HG03108 (cell line): ENCODE measurements at regions not wholly inside any gene's neighbourhood (a gene's known extent, or its start where the extent isn't known, plus 50 kb on each side); places are given as distances from the start of the nearest gene placed in this dataset.
A peak's percentile ranks its signal among the peaks of the same experiment; 100 is the strongest.
"Not testable (repeated sequence)": the region's sequence is repeated elsewhere in the genome, so short reads cannot be mapped to it uniquely, and the experiment has no call there.

Source experiments
- ATAC-seq: cut with Tn5 transposase; IDR thresholded peaks from one replicate; pipeline ENCODE4 v1.9.1; 2021; ENCODE audit warnings: moderate library complexity; ENCODE audit not compliant: unreplicated experiment

DNA sequence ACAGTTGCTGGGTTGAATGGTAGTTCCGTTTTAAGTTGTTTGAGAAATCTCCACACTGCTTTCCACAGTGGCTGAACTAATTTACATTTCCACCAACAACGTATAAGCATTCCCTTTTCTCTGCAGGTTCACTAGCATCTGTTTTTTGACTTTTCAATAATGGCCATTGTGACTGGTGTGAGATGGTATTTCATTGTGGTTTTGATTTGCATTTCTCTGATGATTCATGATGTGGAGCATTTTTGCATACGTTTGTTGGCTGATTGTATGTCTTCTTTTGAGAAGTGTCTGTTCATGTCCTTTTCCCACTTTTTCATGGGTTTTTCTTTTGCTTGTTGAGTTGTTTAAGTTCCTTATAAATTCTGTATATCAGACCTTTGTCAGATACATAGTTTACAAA, 150.2 kb upstream of the MAP3K1 start:
- ATAC-seq = not testable (repeated sequence)

DNA sequence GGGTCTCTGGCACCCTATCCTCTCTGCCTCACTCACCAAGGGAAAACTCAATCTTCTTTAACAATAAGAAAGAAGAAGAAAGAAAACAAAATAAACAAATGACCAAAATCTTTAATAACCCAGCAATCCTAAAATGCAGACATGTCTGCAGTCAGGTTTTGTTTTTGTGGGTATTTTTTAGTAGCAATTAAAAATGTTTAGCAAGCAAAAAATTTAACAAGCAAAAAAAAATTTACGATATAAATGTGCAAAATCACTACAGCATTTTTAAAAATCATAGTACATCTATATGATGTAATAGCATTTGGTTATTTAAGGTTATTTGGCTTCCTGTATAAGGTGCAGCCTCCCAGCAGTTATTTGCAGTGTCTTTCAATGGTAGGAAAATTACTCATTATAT, 151.3 kb upstream of the MAP3K1 start:
- no peak for ATAC-seq

DNA sequence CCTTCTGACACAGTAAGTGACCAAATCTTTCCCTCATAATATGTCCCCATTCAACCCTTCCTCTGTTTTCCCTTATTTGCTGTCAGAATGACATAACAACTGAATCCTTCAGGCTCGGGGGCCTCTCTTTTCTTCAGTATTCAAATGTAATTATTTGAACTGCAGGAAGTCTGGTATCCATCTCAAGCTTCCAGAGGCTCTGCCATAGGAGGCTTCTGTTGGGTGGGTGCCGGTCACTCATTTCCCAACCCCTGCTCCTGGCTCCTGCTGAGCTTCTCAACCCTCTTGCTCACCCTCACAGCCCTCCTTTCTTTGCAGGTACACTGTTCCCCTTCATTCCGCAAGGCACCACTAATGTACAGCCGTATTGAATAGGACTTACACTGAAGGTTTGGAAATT, 151.8 kb upstream of the MAP3K1 start:
- ATAC-seq = no peak

DNA sequence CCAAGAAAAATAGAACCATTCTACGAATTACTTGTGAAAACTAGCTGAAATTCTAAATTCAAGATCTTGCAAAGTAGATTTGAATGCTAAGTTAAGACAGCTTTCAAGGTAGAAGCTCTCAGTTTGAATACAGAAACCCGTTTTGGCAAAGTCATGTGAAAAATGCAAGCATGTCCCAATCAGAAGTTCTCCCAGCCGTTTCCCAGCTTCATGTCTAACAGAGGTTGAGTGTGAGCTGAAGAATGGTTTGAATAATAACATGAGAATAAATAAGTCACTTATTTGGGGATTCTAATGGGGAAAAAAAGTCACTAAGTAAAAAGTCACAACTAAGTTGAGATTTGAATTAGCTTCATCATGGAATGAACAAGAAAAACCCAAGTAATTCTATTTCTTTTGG, 152.5 kb upstream of the MAP3K1 start:
- ATAC-seq = no peak

DNA sequence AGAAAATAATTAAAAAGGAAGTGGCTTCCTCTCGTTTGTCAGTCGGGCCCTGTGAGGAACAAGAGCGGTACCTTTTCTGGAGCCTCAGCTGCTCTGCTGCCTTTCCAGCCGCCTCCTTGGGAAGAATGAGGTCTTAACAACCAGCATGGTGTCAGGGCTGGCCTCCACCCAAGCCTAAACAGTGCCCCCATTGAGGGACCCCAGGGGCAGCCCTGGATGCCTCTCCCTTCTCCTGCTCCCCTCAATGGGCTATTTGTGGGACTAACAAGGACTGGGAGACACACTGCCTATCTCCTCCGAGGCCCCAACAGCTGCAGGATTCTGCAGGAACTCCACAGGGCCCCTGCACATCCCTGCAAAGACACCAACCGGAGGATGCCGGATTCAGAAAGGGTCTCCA, 155.4 kb upstream of the MAP3K1 start:
- no peak for ATAC-seq

DNA sequence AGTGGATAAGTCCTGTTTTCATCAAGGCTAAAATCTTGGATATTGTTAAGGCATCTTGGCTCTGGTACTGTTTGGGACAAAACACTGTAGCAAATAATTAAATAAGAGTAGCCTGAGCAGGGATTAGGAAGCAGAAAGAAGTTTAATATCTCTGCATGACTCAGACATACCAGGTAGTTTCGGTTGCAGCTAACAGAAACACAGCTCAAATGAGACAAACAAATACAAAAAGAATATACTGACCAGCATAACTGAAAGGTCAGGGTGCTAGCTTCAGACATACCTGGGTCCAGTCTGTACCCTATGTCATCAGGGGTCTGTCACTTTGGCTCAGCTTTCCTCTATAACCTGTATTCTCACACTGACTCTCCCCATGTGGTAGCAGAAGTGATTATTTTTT, 156.4 kb upstream of the MAP3K1 start:
- ATAC-seq = no peak

DNA sequence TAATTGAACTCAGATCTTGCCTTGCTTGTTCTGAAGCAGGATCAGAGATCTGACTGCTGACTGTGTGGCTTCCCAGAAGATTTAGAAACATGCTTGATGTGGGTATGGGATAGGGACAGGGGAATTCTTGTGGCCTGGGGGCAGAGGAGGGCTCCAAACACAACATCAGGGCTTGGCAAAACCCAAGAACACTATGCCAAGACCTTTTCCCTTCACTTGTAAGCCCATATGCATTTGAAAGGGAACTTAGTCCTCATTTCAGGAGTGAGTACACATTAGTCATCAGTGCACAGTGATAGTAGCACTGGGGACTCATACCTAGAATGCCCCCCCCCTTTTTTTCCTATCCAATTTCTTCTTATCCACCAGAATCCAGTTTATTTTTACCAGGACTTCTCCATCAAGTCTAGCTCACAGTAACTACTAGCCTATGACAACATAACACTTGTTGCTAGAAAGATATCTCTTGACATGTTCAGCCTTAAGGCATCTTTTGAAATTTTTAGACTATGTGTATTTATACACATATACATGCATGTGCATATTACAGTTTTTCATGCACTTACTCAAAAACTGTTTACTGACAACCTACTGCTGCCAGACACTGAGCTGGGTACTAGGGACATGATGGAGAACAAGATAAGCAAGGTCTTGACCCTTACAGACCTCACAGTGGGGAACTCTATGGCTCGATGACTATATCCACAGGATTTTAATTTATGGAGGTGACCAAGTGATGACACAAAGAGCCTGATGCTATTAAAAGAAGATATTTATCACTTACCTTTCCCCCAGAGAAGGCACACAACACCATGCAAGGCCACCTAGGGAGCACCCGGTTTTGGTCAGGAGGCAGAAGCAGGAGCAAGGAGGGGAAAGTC, 158.3 kb upstream of the MAP3K1 start:
- no peak for ATAC-seq

DNA sequence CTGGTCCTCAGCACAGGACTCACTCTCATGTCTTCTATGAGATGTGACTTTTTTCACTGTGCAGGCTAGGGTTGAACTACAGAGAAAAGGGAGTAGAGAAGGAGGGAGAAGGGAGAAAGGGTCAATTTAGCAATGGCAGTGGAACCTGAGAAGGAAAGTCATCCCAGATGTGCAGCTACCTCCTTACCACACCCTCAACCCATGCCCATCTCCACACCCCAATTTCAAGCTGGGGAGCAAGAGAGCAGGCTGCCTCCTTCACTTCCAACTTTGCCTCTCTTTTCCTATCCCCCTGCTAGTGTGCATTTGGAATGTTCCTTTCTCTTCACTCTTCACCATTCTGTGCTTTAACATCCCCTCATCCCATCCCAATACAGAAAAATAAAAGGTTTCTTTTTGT, 163.5 kb upstream of the MAP3K1 start:
- no peak for ATAC-seq

DNA sequence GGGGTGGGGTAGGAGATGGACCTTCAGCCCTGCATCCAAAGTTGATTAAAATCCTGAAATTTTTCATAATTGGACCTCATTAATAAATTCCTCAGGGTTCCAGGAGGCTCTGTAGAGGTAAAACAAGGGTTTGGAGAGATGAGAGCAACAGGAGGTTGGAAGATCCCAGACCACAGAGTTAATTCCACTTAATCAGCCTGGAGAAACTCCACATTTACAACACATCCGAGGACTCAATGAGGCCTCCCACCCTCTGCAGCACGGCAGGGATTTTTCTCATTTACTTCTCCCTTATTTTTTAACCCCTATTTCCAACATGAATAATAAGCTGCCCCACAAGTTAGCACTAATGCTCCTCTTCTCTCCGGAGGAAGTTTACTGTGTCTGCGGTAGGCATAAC, 165.0 kb upstream of the MAP3K1 start:
- ATAC-seq = no peak

DNA sequence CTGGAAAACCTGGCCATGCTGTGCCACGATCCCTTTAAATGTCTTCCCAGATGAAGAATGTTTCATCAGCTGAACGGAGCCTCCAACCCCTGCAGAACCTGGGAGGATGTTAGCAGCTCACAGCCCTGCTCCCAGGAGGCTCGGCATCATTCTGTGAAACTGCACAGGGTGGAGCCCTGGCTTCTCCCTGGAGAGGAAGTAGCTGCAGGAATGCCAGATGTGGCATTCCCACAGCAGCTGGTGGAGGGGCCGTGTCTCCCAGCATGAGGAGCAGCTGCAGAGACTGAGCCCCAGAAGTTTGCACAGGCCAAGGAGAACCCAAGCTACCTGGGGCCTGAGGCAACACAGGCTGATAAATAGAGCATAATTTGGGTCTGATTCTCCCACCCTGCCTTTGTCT, 165.8 kb upstream of the MAP3K1 start:
- no peak for ATAC-seq

DNA sequence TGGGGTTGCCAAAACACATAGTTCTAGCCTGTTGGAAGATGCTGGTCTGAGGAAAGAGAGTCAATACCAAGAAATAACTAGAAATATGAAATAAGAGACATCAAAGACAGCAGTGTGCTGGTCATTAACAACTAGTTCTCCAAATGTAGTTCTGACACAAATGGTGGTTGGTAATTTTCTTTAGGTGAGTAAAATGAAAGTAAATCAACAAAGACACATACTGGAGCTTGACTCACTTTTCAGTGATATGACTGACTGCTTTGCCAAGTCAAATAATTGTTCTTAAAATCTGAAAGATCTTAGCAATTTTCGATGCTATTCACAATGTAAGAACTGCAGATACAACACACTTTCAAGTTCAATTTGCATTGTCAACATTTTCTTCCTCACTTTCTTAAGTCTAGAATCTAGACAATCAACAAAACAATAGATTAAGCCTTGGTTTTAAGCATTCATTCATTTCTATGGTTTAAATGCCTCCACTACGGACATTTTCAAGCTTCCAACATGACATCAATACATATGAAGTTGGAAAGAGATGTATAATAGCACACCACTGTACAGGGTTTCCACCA, 166.8 kb upstream of the MAP3K1 start:
- ATAC-seq = no peak

DNA sequence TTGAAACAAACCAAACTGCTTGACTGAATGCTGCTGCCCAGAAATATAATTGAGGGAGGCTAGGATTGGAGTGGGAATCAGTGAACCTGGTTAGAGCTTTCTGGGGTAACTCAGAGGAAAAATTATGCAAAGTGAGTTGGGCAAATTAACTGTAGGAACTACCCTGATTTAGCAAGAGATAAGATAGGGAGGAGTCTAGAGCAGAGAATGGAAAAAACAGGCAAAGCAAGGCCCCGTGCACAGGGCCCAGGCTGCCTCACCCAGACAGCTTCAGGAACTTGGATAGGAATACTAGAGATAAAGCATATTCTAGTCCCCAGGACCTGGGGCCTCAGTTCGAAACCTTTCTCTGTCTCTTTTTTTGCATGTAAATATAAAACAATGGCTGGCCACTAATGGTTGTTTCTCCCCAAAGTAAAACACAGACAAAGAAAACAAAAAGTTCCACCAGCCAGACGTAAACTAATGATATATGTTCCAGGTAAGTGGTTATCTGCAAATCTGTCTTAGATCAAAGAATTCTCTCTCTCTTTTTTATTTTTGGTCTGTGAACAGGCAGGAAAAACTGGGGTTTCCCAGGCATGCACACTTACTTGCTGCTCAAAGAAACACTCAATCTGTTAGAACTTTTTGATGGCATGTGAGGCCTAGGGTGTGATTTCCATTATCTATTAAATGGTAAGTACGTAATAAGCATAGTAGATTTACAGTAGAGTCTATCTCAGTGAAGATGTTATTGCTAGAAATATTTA, 168.1 kb upstream of the MAP3K1 start:
- ATAC-seq = no peak

DNA sequence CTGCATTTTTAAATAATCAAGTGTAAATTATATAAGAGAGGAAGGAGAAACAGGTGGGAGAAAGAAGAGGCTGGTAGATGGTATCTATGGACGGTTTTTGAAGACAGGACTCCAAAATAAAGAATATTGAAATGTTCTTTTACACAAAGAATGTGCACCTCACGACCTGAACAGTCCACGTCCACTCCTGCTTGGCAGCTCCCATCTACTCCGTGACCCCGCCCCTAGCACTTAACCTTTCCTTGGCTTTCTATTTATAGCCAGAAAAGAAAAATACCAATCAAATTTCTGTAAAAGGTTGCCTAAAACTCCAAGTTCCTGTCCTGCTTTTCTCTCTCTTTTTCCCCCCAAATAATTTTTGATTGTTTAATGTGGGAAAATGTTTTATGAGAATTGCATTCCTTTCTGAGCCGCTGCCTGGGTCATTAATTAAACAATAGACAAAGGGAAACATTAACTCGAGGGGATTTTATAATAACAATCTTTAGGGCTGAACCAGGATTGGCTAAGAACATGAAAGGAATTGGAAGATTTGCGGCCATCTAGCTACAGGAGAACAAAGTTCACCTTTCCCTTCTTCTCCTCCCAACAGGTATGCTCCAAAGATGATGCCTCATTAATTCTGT, 173.6 kb upstream of the MAP3K1 start:
- no peak for ATAC-seq

DNA sequence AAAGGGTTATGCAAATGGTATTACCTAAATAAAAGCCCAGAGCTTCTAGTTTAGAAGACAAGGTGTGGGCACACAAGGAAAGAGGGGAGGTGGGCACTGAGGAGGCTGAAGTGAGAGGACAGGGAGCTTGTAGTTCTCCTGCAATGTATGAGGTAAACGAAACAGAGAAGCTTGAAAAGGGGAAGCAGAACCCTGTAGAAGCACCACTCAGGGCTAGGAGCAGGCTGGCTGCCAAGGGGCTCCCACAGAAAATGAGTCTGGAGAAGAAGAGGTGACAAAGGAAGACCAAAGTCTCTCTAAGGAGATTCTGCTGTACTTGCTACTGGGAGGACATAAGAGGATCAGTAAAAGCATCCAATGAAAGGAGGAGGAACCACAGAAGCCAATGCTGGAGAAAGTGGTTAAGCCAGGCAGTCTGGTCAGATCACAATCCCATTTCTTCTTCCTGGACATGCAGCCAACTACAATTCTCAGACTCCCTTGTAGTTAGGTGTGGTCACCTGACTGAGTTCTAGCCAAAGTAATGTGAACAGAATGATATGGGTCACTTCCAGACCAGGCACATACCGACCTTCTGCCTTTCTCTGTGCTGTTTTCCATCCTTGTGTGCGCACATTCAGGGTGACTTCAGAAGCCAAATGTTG, 174.5 kb upstream of the MAP3K1 start:
- peak; percentile 56 for ATAC-seq

DNA sequence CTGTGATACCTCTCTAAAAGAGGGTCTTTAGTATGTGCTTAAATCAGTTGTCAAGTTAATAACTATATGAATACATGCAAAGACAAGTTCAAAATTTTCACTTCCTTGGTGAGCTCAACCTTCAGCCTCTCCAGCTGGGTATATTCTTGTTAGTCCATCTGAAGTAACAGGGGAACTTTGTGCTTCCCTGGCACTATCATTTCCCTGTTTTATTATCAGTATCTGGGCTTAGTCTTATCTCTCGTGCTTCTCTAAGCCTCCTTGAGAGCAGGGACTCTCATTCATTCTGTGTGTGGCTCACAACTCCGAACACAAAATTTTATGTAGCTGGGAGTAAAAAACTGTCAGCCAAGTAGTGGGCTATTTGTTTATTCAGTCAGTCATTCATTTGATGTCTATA, 175.9 kb upstream of the MAP3K1 start:
- no peak for ATAC-seq

DNA sequence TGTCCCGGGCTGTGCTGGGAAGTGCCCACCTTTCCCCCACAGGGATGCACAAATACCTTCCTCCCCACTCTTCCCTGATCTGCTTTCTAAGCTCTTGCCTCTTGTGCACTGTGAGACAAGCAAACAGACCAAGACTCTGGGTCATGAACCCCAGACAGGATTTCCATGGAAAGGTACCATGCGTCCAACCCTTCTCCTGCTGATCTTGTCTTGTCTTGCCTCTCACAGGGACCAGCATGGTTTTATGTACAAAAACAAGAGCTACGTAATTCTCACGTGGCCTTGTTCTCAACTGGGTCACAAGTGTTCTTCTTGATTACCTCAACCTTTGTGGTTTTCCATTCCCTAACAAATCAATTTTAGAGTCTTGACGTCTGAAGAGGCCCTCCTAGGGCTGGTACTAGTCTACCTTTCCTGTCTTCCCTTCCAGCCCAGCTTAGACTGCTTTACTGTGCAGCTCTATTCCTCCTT, 176.5 kb upstream of the MAP3K1 start:
- ATAC-seq = no peak

DNA sequence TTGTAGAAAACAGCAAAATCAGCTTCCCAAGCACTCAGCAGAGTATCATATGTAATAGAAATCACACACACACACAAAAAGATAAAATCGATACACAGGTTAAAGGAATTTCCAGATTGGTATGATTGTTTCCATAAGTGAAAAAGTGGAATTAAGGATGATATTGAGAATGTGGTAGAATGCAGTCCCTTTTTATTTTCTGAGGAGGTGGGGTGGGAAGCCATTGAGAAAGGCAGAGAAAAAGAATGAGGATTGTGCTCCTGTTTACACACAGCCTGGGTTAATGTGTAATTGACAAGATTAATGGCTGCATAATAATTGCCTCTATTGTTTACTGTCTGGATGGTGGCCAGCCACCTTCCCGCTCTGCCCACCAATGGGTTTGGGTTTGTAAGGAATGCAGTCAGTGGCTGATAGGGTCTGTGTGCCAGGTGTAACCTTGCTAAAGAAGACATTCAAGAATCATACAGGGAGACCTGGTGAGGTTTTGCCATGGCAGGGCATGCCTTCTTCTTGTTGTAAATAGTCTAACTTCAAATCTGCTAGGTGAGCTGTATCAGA, 177.2 kb upstream of the MAP3K1 start:
- ATAC-seq = no peak

DNA sequence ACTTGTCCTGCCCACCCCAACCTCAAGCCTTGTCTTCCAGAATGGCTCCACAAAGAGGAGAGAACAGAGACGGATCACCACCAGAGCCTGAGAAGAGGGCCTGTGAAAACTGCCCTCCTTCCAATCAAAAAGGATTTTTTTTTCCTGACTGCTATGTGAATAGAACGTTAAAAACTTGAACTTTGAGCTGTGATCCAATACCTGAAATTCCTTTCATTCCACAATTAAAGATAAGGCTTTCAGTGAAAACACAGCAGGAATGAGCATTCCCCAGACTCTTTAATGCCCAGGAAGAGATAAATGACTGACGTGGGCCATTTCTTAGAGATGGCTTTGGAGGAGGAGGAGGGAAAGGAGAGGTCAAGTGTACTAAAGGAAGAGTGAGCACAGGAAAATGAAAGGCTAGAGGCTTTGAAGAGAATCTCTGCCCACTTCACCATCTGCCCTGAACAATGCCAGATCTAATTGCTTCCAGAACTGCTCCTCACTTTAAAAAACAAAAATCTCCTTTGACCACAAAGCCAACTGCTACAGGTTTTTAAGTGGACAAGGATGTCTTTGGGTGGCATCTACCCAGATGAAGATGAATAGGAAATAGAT, 177.9 kb upstream of the MAP3K1 start:
- ATAC-seq = no peak

DNA sequence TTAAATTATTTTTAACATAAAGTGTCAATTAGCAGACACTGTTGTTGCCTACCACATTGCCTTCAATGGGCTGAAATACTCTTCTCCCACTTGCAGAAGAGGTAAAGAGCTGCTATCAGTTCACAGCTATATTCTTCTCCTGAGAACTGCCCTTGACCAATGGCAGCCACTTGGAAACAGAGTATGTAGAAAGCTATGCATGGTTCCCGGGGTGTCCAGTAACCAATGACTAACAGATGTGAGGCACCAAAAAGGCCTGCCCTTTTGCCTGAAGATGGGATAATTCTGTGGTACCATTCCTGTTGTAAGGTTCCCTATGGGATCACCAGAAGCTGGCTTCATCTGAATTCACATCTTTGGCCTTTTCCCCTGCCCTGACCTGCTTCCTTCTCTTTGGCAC, 181.4 kb upstream of the MAP3K1 start:
- ATAC-seq = no peak

DNA sequence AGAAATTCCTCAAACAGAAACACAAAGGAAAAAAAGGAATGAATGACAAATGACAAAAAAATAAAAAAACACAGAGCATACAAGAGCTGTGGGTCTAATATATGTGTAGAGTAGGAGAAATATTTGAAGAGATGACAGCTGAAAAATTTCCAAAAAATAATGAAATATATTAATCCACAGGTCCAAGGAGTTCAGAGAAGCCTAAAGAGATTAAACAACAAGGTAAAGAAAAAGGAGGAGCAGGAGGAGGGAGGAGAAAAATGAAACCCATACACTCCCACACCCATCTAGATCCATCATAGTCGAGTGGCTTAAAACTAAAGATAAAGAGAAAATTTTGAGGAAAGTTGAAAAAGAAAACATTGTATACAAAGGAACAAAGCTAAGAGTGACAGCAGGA, 182.4 kb upstream of the MAP3K1 start:
- no peak for ATAC-seq
